ENCODE measurements at regions not wholly inside any gene's neighbourhood (a gene's known extent, or its start where the extent isn't known, plus 50 kb on each side); places are given as distances from the start of the nearest gene placed in this dataset.

DNA sequence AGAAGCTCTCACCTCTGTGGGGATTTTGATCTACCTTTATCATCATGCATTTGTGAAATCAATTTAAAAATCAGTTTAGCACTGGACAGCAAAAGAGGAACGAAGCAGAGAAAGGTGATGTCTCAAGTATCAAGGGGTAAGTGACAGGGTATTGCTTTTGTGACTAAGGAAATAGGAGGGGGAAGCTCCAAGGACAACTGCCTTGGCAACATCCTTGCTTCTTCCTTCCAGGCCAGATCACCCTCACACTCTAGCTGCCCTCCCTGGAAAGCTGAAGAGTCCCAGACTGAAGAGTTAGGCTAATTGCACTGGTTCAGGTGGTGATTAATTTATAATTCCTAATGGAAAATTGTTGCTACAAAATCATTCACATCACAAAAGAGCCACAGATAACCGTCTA is 859.1 kb upstream of the ACVR2A start:
- DNase-seq (ENCODE audit: low read depth, low spot score), result no peak
- POLR2A ChIA-PET, result no interaction called here
- in situ Hi-C loops (cut with HindIII; ENCODE audit: low pct_unique_long_range_greater_than_20kb, low sequenced_read_pairs) (no loop called here), intact Hi-C loops (cut with micrococcal nuclease; ENCODE audit: unreplicated experiment) (no loop called here)
- Histone ChIP-seq H3K4me1 (ENCODE audit: control insufficient read depth, insufficient read depth, low read length) (no peaks in the 10 kb centered on the region), H3K27ac (ENCODE audit: low read length) (no peak overlapping the region), H3K4me3 (ENCODE audit: low read depth in 2 of 2, low read length in 2 of 2) (no peak overlapping the region), H3K9me3 (ENCODE audit: control insufficient read depth, insufficient read depth, low read depth, low read length) (no peaks in the 10 kb centered on the region), H3K36me3 (ENCODE audit: control insufficient read depth, insufficient read depth, low read length) (no peaks in the 10 kb centered on the region), H3K27me3 (ENCODE audit: control insufficient read depth, insufficient read depth, low read length) (no peaks in the 10 kb centered on the region)
- BruUV-seq (replicated peaks), result no TSS peak
- TF ChIP-seq, protein P1, sequence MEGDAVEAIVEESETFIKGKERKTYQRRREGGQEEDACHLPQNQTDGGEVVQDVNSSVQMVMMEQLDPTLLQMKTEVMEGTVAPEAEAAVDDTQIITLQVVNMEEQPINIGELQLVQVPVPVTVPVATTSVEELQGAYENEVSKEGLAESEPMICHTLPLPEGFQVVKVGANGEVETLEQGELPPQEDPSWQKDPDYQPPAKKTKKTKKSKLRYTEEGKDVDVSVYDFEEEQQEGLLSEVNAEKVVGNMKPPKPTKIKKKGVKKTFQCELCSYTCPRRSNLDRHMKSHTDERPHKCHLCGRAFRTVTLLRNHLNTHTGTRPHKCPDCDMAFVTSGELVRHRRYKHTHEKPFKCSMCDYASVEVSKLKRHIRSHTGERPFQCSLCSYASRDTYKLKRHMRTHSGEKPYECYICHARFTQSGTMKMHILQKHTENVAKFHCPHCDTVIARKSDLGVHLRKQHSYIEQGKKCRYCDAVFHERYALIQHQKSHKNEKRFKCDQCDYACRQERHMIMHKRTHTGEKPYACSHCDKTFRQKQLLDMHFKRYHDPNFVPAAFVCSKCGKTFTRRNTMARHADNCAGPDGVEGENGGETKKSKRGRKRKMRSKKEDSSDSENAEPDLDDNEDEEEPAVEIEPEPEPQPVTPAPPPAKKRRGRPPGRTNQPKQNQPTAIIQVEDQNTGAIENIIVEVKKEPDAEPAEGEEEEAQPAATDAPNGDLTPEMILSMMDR (IDR thresholded peaks at IDR 0.05), result no peak
- TF ChIP-seq POLR2AphosphoS5 (IDR thresholded peaks at IDR 0.05; ENCODE audit: low read depth, low read length) (no peak), SIN3A (IDR thresholded peaks at IDR 0.05; ENCODE audit: borderline replicate concordance, insufficient read depth, low read depth, low read length) (no peak), TCF7L2 (IDR thresholded peaks at IDR 0.05; ENCODE audit: low read depth, low read length) (no peak)
- TF ChIP-seq, protein P2, sequence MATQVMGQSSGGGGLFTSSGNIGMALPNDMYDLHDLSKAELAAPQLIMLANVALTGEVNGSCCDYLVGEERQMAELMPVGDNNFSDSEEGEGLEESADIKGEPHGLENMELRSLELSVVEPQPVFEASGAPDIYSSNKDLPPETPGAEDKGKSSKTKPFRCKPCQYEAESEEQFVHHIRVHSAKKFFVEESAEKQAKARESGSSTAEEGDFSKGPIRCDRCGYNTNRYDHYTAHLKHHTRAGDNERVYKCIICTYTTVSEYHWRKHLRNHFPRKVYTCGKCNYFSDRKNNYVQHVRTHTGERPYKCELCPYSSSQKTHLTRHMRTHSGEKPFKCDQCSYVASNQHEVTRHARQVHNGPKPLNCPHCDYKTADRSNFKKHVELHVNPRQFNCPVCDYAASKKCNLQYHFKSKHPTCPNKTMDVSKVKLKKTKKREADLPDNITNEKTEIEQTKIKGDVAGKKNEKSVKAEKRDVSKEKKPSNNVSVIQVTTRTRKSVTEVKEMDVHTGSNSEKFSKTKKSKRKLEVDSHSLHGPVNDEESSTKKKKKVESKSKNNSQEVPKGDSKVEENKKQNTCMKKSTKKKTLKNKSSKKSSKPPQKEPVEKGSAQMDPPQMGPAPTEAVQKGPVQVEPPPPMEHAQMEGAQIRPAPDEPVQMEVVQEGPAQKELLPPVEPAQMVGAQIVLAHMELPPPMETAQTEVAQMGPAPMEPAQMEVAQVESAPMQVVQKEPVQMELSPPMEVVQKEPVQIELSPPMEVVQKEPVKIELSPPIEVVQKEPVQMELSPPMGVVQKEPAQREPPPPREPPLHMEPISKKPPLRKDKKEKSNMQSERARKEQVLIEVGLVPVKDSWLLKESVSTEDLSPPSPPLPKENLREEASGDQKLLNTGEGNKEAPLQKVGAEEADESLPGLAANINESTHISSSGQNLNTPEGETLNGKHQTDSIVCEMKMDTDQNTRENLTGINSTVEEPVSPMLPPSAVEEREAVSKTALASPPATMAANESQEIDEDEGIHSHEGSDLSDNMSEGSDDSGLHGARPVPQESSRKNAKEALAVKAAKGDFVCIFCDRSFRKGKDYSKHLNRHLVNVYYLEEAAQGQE (IDR thresholded peaks at IDR 0.05; ENCODE audit: insufficient read depth in 1 of 2, low read depth in 2 of 2, low read length in 1 of 2), result no peak
- CTCF ChIA-PET, result no interaction called here
- ATAC-seq, result no peak

DNA sequence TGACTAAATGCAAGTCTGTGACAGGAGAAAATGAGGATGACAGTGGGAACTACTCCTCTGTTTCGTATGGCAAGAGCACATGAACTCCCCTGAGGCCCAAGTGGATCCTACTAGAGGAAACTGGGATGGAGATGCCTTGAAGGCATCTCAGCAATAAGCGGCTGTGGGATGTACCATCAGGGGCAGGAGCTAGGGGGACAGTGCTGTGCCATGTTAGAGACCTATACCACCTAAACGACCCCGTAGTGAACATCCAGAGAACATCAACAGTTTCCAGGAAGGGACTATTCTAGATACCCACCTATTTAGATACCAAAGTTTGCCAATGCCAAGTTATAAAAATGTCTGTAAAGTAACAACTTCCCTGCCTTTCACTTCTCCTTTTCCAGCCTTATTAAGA is 860.8 kb upstream of the ACVR2A start:
- ATAC-seq (no peak), DNase-seq (ENCODE audit: low read depth, low spot score) (no peak)
- ChIA-PET POLR2A (no interaction called here), CTCF (no interaction called here)
- no TSS peak for BruUV-seq (replicated peaks)
- H3K4me1 ChIP-seq (ENCODE audit: control insufficient read depth, insufficient read depth, low read length), result no peaks in the 10 kb centered on the region
- no peaks in the 10 kb centered on the region for H3K36me3 ChIP-seq (ENCODE audit: control insufficient read depth, insufficient read depth, low read length)
- H3K27me3 ChIP-seq (ENCODE audit: control insufficient read depth, insufficient read depth, low read length), result no peaks in the 10 kb centered on the region
- H3K27ac ChIP-seq (ENCODE audit: low read length), result no peak overlapping the region
- in situ Hi-C loops (cut with HindIII; ENCODE audit: low pct_unique_long_range_greater_than_20kb, low sequenced_read_pairs) (no loop called here), intact Hi-C loops (cut with micrococcal nuclease; ENCODE audit: unreplicated experiment) (no loop called here)
- no peak overlapping the region for H3K4me3 ChIP-seq (ENCODE audit: low read depth in 2 of 2, low read length in 2 of 2)
- H3K9me3 ChIP-seq (ENCODE audit: control insufficient read depth, insufficient read depth, low read depth, low read length), result no peaks in the 10 kb centered on the region
- TF ChIP-seq SIN3A (IDR thresholded peaks at IDR 0.05; ENCODE audit: borderline replicate concordance, insufficient read depth, low read depth, low read length), result no peak
- TF ChIP-seq, protein P1 (IDR thresholded peaks at IDR 0.05), result no peak
- TF ChIP-seq, protein P2 (IDR thresholded peaks at IDR 0.05; ENCODE audit: insufficient read depth in 1 of 2, low read depth in 2 of 2, low read length in 1 of 2), result no peak
- no peak for TF ChIP-seq TCF7L2 (IDR thresholded peaks at IDR 0.05; ENCODE audit: low read depth, low read length)
- no peak for TF ChIP-seq POLR2AphosphoS5 (IDR thresholded peaks at IDR 0.05; ENCODE audit: low read depth, low read length)
